Left ventricle myocardium inferior (tissue), 1 donor: ENCODE measurements at regions not wholly inside any gene's neighbourhood (a gene's known extent, or its start where the extent isn't known, plus 50 kb on each side); places are given as distances from the start of the nearest gene placed in this dataset.

Experiments
- DNase-seq: peaks from one replicate; pipeline ENCODE4 v3.0.0-alpha.2; 2020
- H3K27ac ChIP-seq: fragments of 200-600 bp; replicated peaks from 2 replicates; pipeline ENCODE4 v1.8.0; 2021
- H3K27me3 ChIP-seq: fragments of 200-600 bp; 2 replicates; pipeline ENCODE4 v1.8.0; 2021; ENCODE audit warnings: low read depth
- H3K36me3 ChIP-seq: fragments of 200-600 bp; 2 replicates; pipeline ENCODE4 v1.8.0; 2021
- H3K4me1 ChIP-seq: fragments of 200-600 bp; 2 replicates; pipeline ENCODE4 v1.8.0; 2021
- H3K4me3 ChIP-seq: fragments of 200-600 bp; 2 replicates; pipeline ENCODE4 v1.8.0; 2021; ENCODE audit warnings: mild to moderate bottlenecking, moderate library complexity
- H3K9me3 ChIP-seq: fragments of 200-600 bp; replicated peaks from 2 replicates; pipeline ENCODE4 v1.8.0; 2021
- CTCF ChIP-seq: fragments of 200-600 bp; IDR thresholded peaks from 2 replicates; pipeline ENCODE4 v1.8.0; 2021; ENCODE audit warnings: antibody characterized with exemption, mild to moderate bottlenecking, borderline replicate concordance
- intact Hi-C: fragments of 100-400 bp; cut with micrococcal nuclease; formaldehyde crosslinking; loops from one replicate; pipeline ENCODE4 v1.11.0; 2022
- donor health status: DM: no; HTN: yes; CAD: no; lungs with severe emphysema.

- no peak for DNase-seq
- Histone ChIP-seq H3K27me3 (no peaks in the 10 kb centered on the region), H3K27ac (no peak overlapping the region), H3K4me3 (no peak overlapping the region), H3K4me1 (peaks cover 13% of the 10 kb centered on the region), H3K9me3 (no peaks in the 10 kb centered on the region), H3K36me3 (no peaks in the 10 kb centered on the region)
- no peak for TF ChIP-seq CTCF
- intact Hi-C loops = no loop called here
Measured at GRCh38 chr12:92295523-92295922, 149.9 kb upstream of the BTG1 start.

GRCh38 chr12:92294676-92295440 is 149.2 kb upstream of the BTG1 start:
- no peaks in the 10 kb centered on the region for H3K9me3 ChIP-seq
- intact Hi-C loops = no loop called here
- no peaks in the 10 kb centered on the region for H3K36me3 ChIP-seq
- TF ChIP-seq CTCF = no peak
- H3K27me3 ChIP-seq = no peaks in the 10 kb centered on the region
- no peak overlapping the region for H3K4me3 ChIP-seq
- no peak overlapping the region for H3K27ac ChIP-seq
- DNase-seq = no peak
- H3K4me1 ChIP-seq = peaks cover 13% of the 10 kb centered on the region

- Histone ChIP-seq H3K27ac (no peak overlapping the region), H3K36me3 (no peaks in the 10 kb centered on the region), H3K9me3 (no peaks in the 10 kb centered on the region), H3K4me1 (peaks cover under 1% of the 10 kb centered on the region), H3K4me3 (no peak overlapping the region), H3K27me3 (no peaks in the 10 kb centered on the region)
- DNase-seq = no peak
- intact Hi-C loops = no loop called here
- TF ChIP-seq CTCF = no peak
Measured at GRCh38 chr12:92292016-92292415, 146.4 kb upstream of the BTG1 start.

- Histone ChIP-seq H3K4me1 (no peaks in the 10 kb centered on the region), H3K4me3 (no peak overlapping the region), H3K27ac (no peak overlapping the region), H3K36me3 (no peaks in the 10 kb centered on the region), H3K27me3 (no peaks in the 10 kb centered on the region), H3K9me3 (no peaks in the 10 kb centered on the region)
- no peak for TF ChIP-seq CTCF
- intact Hi-C loops = no loop called here
- DNase-seq = no peak
Measured at GRCh38 chr12:92290886-92291285, 145.2 kb upstream of the BTG1 start.

- Histone ChIP-seq H3K4me3 (no peak overlapping the region), H3K4me1 (no peaks in the 10 kb centered on the region), H3K27me3 (no peaks in the 10 kb centered on the region), H3K9me3 (no peaks in the 10 kb centered on the region), H3K36me3 (no peaks in the 10 kb centered on the region), H3K27ac (no peak overlapping the region)
- no peak for DNase-seq
- no peak for TF ChIP-seq CTCF
- intact Hi-C loops = no loop called here
Measured at GRCh38 chr12:92290350-92290695, 144.7 kb upstream of the BTG1 start.
